ENCODE measurements at regions not wholly inside any gene's neighbourhood (a gene's known extent, or its start where the extent isn't known, plus 50 kb on each side); places are given as distances from the start of the nearest gene placed in this dataset.

- Histone ChIP-seq H3K4ac (ENCODE audit: low read depth, low read length) (no peak overlapping the region), H3K79me1 (ENCODE audit: low read depth in 1 of 2, low read length in 2 of 2) (no peaks in the 10 kb centered on the region), H3K9ac (ENCODE audit: low read depth, low read length) (no peak overlapping the region), H2BK15ac (ENCODE audit: low read depth, low read length) (no peak overlapping the region), H3K27ac (ENCODE audit: insufficient read depth, low read length) (no peak overlapping the region), H4K8ac (ENCODE audit: low read depth in 2 of 2, low read length in 2 of 2) (no peak overlapping the region), H3K36me3 (ENCODE audit: control insufficient read depth, insufficient read depth, low read length) (no peaks in the 10 kb centered on the region), H4K91ac (ENCODE audit: insufficient read depth, low read depth, low read length) (no peak overlapping the region), H3K56ac (ENCODE audit: extremely low read depth, insufficient read depth, low read length) (no peak overlapping the region), H2BK20ac (ENCODE audit: low read depth, low read length) (no peak overlapping the region), H3K9me1 (ENCODE audit: insufficient read depth, low read length) (no peaks in the 10 kb centered on the region), H3K18ac (ENCODE audit: low read depth, low read length) (no peak overlapping the region), H3K14ac (replicated peaks; ENCODE audit: low read depth, low read length) (no peak overlapping the region), H2BK120ac (ENCODE audit: low read depth, low read length) (no peak overlapping the region), H4K5ac (ENCODE audit: low read depth, low read length) (no peak overlapping the region), H3K23ac (ENCODE audit: low read depth, low read length) (no peak overlapping the region), H3K4me3 (ENCODE audit: insufficient read depth, low read depth, low read length) (no peak overlapping the region), H2BK5ac (ENCODE audit: low read depth, low read length, poor library complexity, severe bottlenecking) (no peak overlapping the region), H4K20me1 (ENCODE audit: insufficient read depth, low read length) (no peaks in the 10 kb centered on the region), H3K4me2 (ENCODE audit: low read depth, low read length) (no peak overlapping the region), H3K9me3 (ENCODE audit: control insufficient read depth, insufficient read depth, low read length) (peaks cover 6% of the 10 kb centered on the region), H2AK9ac (replicated peaks; ENCODE audit: low read depth, low read length, poor library complexity) (no peak overlapping the region), H3K27me3 (ENCODE audit: control insufficient read depth, insufficient read depth, low read length) (no peaks in the 10 kb centered on the region), H3K4me1 (ENCODE audit: control insufficient read depth, insufficient read depth, low read length) (no peaks in the 10 kb centered on the region), H2AK5ac (ENCODE audit: low read depth, low read length) (no peak overlapping the region), H2AFZ (replicated peaks; ENCODE audit: low read length, poor library complexity) (no peak overlapping the region)
- DNase-seq (no peak), ATAC-seq (ENCODE audit: low read depth) (no peak)
- CTCF ChIA-PET: no interaction called here
- in situ Hi-C loops (cut with MboI; ENCODE audit: low sequenced_read_pairs) (no loop called here), intact Hi-C loops (cut with micrococcal nuclease) (no loop called here), dilution Hi-C loops (cut with HindIII; ENCODE audit: low sequenced_read_pairs, unreplicated experiment) (no loop called here)
- POLR2A ChIA-PET (ENCODE audit: unreplicated experiment): no interaction called here
- no TSS peak for BruUV-seq (replicated peaks)
- WGBS, 2 experiments (ENCODE audit: extremely low coverage in 2 of 2, insufficient read length in 1 of 2): no CpG with 5 or more reads among the region's 1 CpG
- no peak for TF ChIP-seq USF2 (IDR thresholded peaks at IDR 0.05; ENCODE audit: low read depth, low read length)
- no peak for TF ChIP-seq MAZ (IDR thresholded peaks at IDR 0.05; ENCODE audit: borderline replicate concordance, low read depth, low read length)
- TF ChIP-seq, protein P1, sequence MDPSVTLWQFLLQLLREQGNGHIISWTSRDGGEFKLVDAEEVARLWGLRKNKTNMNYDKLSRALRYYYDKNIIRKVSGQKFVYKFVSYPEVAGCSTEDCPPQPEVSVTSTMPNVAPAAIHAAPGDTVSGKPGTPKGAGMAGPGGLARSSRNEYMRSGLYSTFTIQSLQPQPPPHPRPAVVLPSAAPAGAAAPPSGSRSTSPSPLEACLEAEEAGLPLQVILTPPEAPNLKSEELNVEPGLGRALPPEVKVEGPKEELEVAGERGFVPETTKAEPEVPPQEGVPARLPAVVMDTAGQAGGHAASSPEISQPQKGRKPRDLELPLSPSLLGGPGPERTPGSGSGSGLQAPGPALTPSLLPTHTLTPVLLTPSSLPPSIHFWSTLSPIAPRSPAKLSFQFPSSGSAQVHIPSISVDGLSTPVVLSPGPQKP (IDR thresholded peaks at IDR 0.05; ENCODE audit: borderline replicate concordance, low read depth, low read length): no peak
- no peak for TF ChIP-seq CTCF (conservative IDR thresholded peaks at IDR 0.05; ENCODE audit: low read depth, low read length)
Measured at GRCh38 chr6:120237221-120237620, 887.7 kb upstream of the MAN1A1 start.

All from IMR-90 (cell line).